ENCODE measurements at regions not wholly inside any gene's neighbourhood (a gene's known extent, or its start where the extent isn't known, plus 50 kb on each side); places are given as distances from the start of the nearest gene placed in this dataset.
A peak's percentile ranks its signal among the peaks of the same experiment; 100 is the strongest.

GRCh38 chr12:108389544-108389943 lies 50.4 kb upstream of the CMKLR1 start:
- TF ChIP-seq, protein P1, sequence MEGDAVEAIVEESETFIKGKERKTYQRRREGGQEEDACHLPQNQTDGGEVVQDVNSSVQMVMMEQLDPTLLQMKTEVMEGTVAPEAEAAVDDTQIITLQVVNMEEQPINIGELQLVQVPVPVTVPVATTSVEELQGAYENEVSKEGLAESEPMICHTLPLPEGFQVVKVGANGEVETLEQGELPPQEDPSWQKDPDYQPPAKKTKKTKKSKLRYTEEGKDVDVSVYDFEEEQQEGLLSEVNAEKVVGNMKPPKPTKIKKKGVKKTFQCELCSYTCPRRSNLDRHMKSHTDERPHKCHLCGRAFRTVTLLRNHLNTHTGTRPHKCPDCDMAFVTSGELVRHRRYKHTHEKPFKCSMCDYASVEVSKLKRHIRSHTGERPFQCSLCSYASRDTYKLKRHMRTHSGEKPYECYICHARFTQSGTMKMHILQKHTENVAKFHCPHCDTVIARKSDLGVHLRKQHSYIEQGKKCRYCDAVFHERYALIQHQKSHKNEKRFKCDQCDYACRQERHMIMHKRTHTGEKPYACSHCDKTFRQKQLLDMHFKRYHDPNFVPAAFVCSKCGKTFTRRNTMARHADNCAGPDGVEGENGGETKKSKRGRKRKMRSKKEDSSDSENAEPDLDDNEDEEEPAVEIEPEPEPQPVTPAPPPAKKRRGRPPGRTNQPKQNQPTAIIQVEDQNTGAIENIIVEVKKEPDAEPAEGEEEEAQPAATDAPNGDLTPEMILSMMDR (IDR thresholded peaks at IDR 0.05), result peak in 1 of 3 donors; percentile 28
- no peak for TF ChIP-seq POLR2A (IDR thresholded peaks at IDR 0.05)

Measured in lower leg skin (tissue), 3 donors.